ENCODE measurements at regions not wholly inside any gene's neighbourhood (a gene's known extent, or its start where the extent isn't known, plus 50 kb on each side); places are given as distances from the start of the nearest gene placed in this dataset.

- POLR2A ChIA-PET (ENCODE audit: partially characterized antibody) = no interaction called here
Observed at GRCh38 chr2:158042245-158042644, 59.4 kb upstream of the UPP2 start.

More at GRCh38 chr2:158042245-158042644, 59.4 kb upstream of the UPP2 start:
- no peak overlapping the region for H2BK20ac ChIP-seq (ENCODE audit: low read length)
- no peak overlapping the region for H2AFZ ChIP-seq (ENCODE audit: low read length)
- H4K91ac ChIP-seq (replicated peaks; ENCODE audit: insufficient read length, low read length) = no peak overlapping the region
- no peak overlapping the region for H3K14ac ChIP-seq (ENCODE audit: insufficient read length)
- no peaks in the 10 kb centered on the region for H3K23me2 ChIP-seq (ENCODE audit: low read depth, low read length)
- H3K9me3 ChIP-seq (ENCODE audit: insufficient read depth in 2 of 2, low read depth in 1 of 2, low read length in 1 of 2) = no peaks in the 10 kb centered on the region
- H4K20me1 ChIP-seq (replicated peaks in 1 of 2; ENCODE audit: control insufficient read depth in 1 of 2, insufficient read depth in 2 of 2, low read length in 2 of 2) = no peaks in the 10 kb centered on the region
- H3K27ac ChIP-seq (ENCODE audit: low read depth, low read length) = no peak overlapping the region
- no peak overlapping the region for H4K8ac ChIP-seq (ENCODE audit: extremely low read depth, insufficient read depth, low read length)
- no peak overlapping the region for H2BK12ac ChIP-seq (ENCODE audit: low read depth, low read length)
- H3K56ac ChIP-seq (replicated peaks; ENCODE audit: insufficient read length, low read depth, low read length) = no peak overlapping the region
- H3K18ac ChIP-seq (ENCODE audit: extremely low read depth, low read length) = no peak overlapping the region
- no peak overlapping the region for H2AK5ac ChIP-seq (ENCODE audit: low read depth, low read length)
- TF ChIP-seq RXRA (IDR thresholded peaks at IDR 0.05; ENCODE audit: insufficient read depth, low read depth, low read length) = no peak
- TF ChIP-seq BCL11A (IDR thresholded peaks at IDR 0.05; ENCODE audit: low read depth in 2 of 2, low read length in 2 of 2) = no peak
- no peak for TF ChIP-seq PHF8 (conservative IDR thresholded peaks at IDR 0.05; ENCODE audit: low read depth, low read length)
- TF ChIP-seq RFX5 (IDR thresholded peaks at IDR 0.05; ENCODE audit: borderline replicate concordance, low read depth, low read length) = no peak
- no peak for TF ChIP-seq EP300 (IDR thresholded peaks at IDR 0.05; ENCODE audit: borderline replicate concordance in 1 of 2, low read depth in 2 of 2, low read length in 2 of 2)
- no peak for TF ChIP-seq SIX5 (IDR thresholded peaks at IDR 0.05; ENCODE audit: low read depth, low read length)
- no peak for TF ChIP-seq CREB1 (IDR thresholded peaks at IDR 0.05)
- TF ChIP-seq KDM5A (IDR thresholded peaks at IDR 0.05; ENCODE audit: low read length) = no peak
- no peak for TF ChIP-seq EGR1 (IDR thresholded peaks at IDR 0.05; ENCODE audit: borderline replicate concordance, low read depth, low read length)
- TF ChIP-seq BRCA1 (IDR thresholded peaks at IDR 0.05; ENCODE audit: low read depth, low read length) = no peak
- TF ChIP-seq SIN3A (conservative IDR thresholded peaks at IDR 0.05 in 1 of 2, IDR thresholded peaks at IDR 0.05 in 1 of 2; ENCODE audit: low read depth in 1 of 2, low read length in 2 of 2) = no peak
- TF ChIP-seq USF2 (IDR thresholded peaks at IDR 0.05; ENCODE audit: low read length) = no peak
- TF ChIP-seq YY1 (IDR thresholded peaks at IDR 0.05; ENCODE audit: low read depth, low read length) = no peak
- TF ChIP-seq CHD2 (IDR thresholded peaks at IDR 0.05; ENCODE audit: low read length) = no peak
- H2BK5ac ChIP-seq (ENCODE audit: low read depth, low read length) = no peak overlapping the region
- H3K79me1 ChIP-seq (ENCODE audit: low read depth, low read length) = no peaks in the 10 kb centered on the region
- WGBS, 2 experiments (ENCODE audit: extremely low coverage in 1 of 2, insufficient coverage in 1 of 2, insufficient read length in 1 of 2, insufficient replicate concordance in 2 of 2, low coverage in 1 of 2, low lambda C conversion rate in 2 of 2, missing lambda C conversion rate in 1 of 2) = 83% methylated on average over 2 of the region's 2 CpGs; no CpG with 5 or more reads in 1 of the 2 experiments
- no peak overlapping the region for H3K4me3 ChIP-seq (ENCODE audit: extremely low read depth in 1 of 4, insufficient read depth in 2 of 4, low read depth in 3 of 4, low read length in 4 of 4)
- no peak overlapping the region for H2BK15ac ChIP-seq (ENCODE audit: low read length)
- H3K4ac ChIP-seq (replicated peaks; ENCODE audit: insufficient read length, low read depth, low read length) = no peak overlapping the region
- H3K27me3 ChIP-seq (replicated peaks in 1 of 4; ENCODE audit: control insufficient read depth in 3 of 4, extremely low read depth in 1 of 4, insufficient read depth in 3 of 4, low read length in 3 of 4) = no peaks in the 10 kb centered on the region
- DNase-seq (ENCODE audit: low read depth in 1 of 2, low spot score in 2 of 2) (no peak), FAIRE-seq (no peak)
- no peaks in the 10 kb centered on the region for H3K4me1 ChIP-seq (replicated peaks in 1 of 4; ENCODE audit: control insufficient read depth in 3 of 4, insufficient read depth in 4 of 4, low read length in 3 of 4)
- no peaks in the 10 kb centered on the region for H3K36me3 ChIP-seq (ENCODE audit: control insufficient read depth in 2 of 4, insufficient read depth in 4 of 4, low read length in 3 of 4)
- no peak overlapping the region for H3K4me2 ChIP-seq (ENCODE audit: insufficient read depth in 1 of 2, low read depth in 2 of 2, low read length in 2 of 2)
- H4K5ac ChIP-seq (ENCODE audit: insufficient read length, low read depth, low read length) = no peak overlapping the region
- CTCF ChIA-PET (ENCODE audit: partially characterized antibody) = interaction anchor here (1.1 to 2.8 kb wide), 4 partner anchors 7 to 718 kb away, joined by 4 to 16 read pairs (median 8); no protein-coding TSS in a partner anchor
- no peaks in the 10 kb centered on the region for H3K79me2 ChIP-seq (ENCODE audit: control insufficient read depth in 1 of 2, insufficient read depth in 2 of 2, low read length in 2 of 2)
- no peak overlapping the region for H2BK120ac ChIP-seq (replicated peaks; ENCODE audit: low read depth, low read length)
- H3K9ac ChIP-seq (replicated peaks in 1 of 4; ENCODE audit: extremely low read depth in 1 of 4, low read depth in 3 of 4, low read length in 3 of 4) = no peak overlapping the region
- H3K23ac ChIP-seq (ENCODE audit: insufficient read length) = no peak overlapping the region

Data from H1 (cell line).